ENCODE measurements at regions not wholly inside any gene's neighbourhood (a gene's known extent, or its start where the extent isn't known, plus 50 kb on each side); places are given as distances from the start of the nearest gene placed in this dataset.
"Not testable (repeated sequence)": the region's sequence is repeated elsewhere in the genome, so short reads cannot be mapped to it uniquely, and the experiment has no call there.

GRCh38 chr2:90123409-90123808 is 1431.9 kb downstream of the RPIA start:
- H3K36me3 ChIP-seq; H3K9me3 ChIP-seq; H3K27me3 ChIP-seq; intact Hi-C loops (cut with DNase I); DNase-seq; H3K4me1 ChIP-seq (ENCODE audit: insufficient read depth); H3K27ac ChIP-seq; H3K4me3 ChIP-seq: not testable (repeated sequence)
- WGBS, 3 donors, result 42 to 66% (median 42%) methylated on average over 4 of the region's 4 CpGs

- 77 to 100% (median 84%) methylated on average over 1 of the region's 1 CpG for WGBS, 3 donors
- H3K4me1 ChIP-seq (ENCODE audit: insufficient read depth); H3K27me3 ChIP-seq; DNase-seq; H3K36me3 ChIP-seq; H3K4me3 ChIP-seq; H3K27ac ChIP-seq; H3K9me3 ChIP-seq; intact Hi-C loops (cut with DNase I): not testable (repeated sequence)
These were observed 1447.6 kb downstream of the RPIA start for GRCh38 chr2:90139046-90139445.

GRCh38 chr2:90141558-90141957 is 1450.1 kb downstream of the RPIA start:
- intact Hi-C loops (cut with DNase I); H3K4me1 ChIP-seq (ENCODE audit: insufficient read depth); H3K27me3 ChIP-seq; H3K27ac ChIP-seq; H3K36me3 ChIP-seq; H3K4me3 ChIP-seq; DNase-seq; H3K9me3 ChIP-seq: not testable (repeated sequence)
- WGBS, 3 donors, result 35 to 63% (median 56%) methylated on average over 5 of the region's 5 CpGs

GRCh38 chr2:90151805-90152204 is 1460.3 kb downstream of the RPIA start:
- H3K27ac ChIP-seq; intact Hi-C loops (cut with DNase I); H3K36me3 ChIP-seq; H3K4me1 ChIP-seq (ENCODE audit: insufficient read depth); DNase-seq; H3K9me3 ChIP-seq; H3K27me3 ChIP-seq; H3K4me3 ChIP-seq: not testable (repeated sequence)

- intact Hi-C loops (cut with DNase I); H3K27ac ChIP-seq; H3K4me3 ChIP-seq; H3K9me3 ChIP-seq; H3K27me3 ChIP-seq; DNase-seq; H3K36me3 ChIP-seq; H3K4me1 ChIP-seq (ENCODE audit: insufficient read depth): not testable (repeated sequence)
- 79 to 91% (median 81%) methylated on average over 1 of the region's 1 CpG for WGBS, 3 donors
These were observed 1479.5 kb downstream of the RPIA start for GRCh38 chr2:90170978-90171377.

GRCh38 chr2:90173081-90173480 is 1481.6 kb downstream of the RPIA start:
- intact Hi-C loops (cut with DNase I); H3K9me3 ChIP-seq; DNase-seq; H3K27ac ChIP-seq; H3K4me1 ChIP-seq (ENCODE audit: insufficient read depth); H3K4me3 ChIP-seq; H3K27me3 ChIP-seq; H3K36me3 ChIP-seq: not testable (repeated sequence)
- 58 to 67% (median 62%) methylated on average over 2 of the region's 2 CpGs for WGBS, 3 donors

GRCh38 chr2:90179591-90179990 is 1488.1 kb downstream of the RPIA start:
- WGBS, 3 donors, result 37 to 55% (median 44%) methylated on average over 2 to 3 of the region's 3 CpGs
- H3K36me3 ChIP-seq; H3K4me3 ChIP-seq; H3K9me3 ChIP-seq; DNase-seq; intact Hi-C loops (cut with DNase I); H3K4me1 ChIP-seq (ENCODE audit: insufficient read depth); H3K27me3 ChIP-seq; H3K27ac ChIP-seq: not testable (repeated sequence)

GRCh38 chr2:90207454-90208058 is 1516.1 kb downstream of the RPIA start:
- H3K9me3 ChIP-seq, result no peaks in the 10 kb centered on the region
- TF ChIP-seq EP300 (IDR thresholded peaks at IDR 0.05) (no peak), CTCF (IDR thresholded peaks at IDR 0.05) (no peak), POLR2A (IDR thresholded peaks at IDR 0.05) (no peak)

More at GRCh38 chr2:90207454-90208058, 1516.1 kb downstream of the RPIA start:
- Histone ChIP-seq H3K27me3 (no peaks in the 10 kb centered on the region), H3K4me1 (ENCODE audit: insufficient read depth) (no peaks in the 10 kb centered on the region), H3K36me3 (no peaks in the 10 kb centered on the region), H3K27ac (no peak overlapping the region), H3K4me3 (no peak overlapping the region)
- intact Hi-C loops (cut with DNase I), result no loop called here
- 21 to 46% (median 42%) methylated on average over 1 of the region's 1 CpG for WGBS, 3 donors
- DNase-seq, result no peak
